HG02798 (cell line): ENCODE measurements at regions not wholly inside any gene's neighbourhood (a gene's known extent, or its start where the extent isn't known, plus 50 kb on each side); places are given as distances from the start of the nearest gene placed in this dataset.

Experiments used
- ATAC-seq: cut with Tn5 transposase; IDR thresholded peaks from one replicate; pipeline ENCODE4 v1.9.1; 2021; ENCODE audit warnings: mild to moderate bottlenecking; ENCODE audit not compliant: unreplicated experiment, poor library complexity

- peak; percentile 37 for ATAC-seq
Observed at GRCh38 chr14:62079038-62079437, 316.8 kb downstream of the SNAPC1 start.

- ATAC-seq = peak; percentile 95
Observed at GRCh38 chr14:62081012-62081612, 318.9 kb downstream of the SNAPC1 start.

GRCh38 chr14:62081951-62082350, 319.7 kb downstream of the SNAPC1 start:
- ATAC-seq = no peak

GRCh38 chr14:62082779-62083178, 320.6 kb downstream of the SNAPC1 start:
- no peak for ATAC-seq

GRCh38 chr14:62084020-62084419, 321.8 kb downstream of the SNAPC1 start:
- ATAC-seq = no peak

GRCh38 chr14:62087191-62087590, 325.0 kb downstream of the SNAPC1 start:
- no peak for ATAC-seq

- ATAC-seq = no peak
Observed at GRCh38 chr14:62093736-62094135, 331.5 kb downstream of the SNAPC1 start.

GRCh38 chr14:62097072-62097471, 334.9 kb downstream of the SNAPC1 start:
- ATAC-seq = no peak

GRCh38 chr14:62097824-62098223, 335.6 kb downstream of the SNAPC1 start:
- no peak for ATAC-seq

- ATAC-seq = no peak
Observed at GRCh38 chr14:62098357-62098756, 336.1 kb downstream of the SNAPC1 start.

- no peak for ATAC-seq
Observed at GRCh38 chr14:62099091-62099490, 336.9 kb downstream of the SNAPC1 start.

- ATAC-seq = no peak
Observed at GRCh38 chr14:62101189-62101588, 339.0 kb downstream of the SNAPC1 start.

GRCh38 chr14:62101673-62102348, 339.6 kb downstream of the SNAPC1 start:
- no peak for ATAC-seq

- no peak for ATAC-seq
Observed at GRCh38 chr14:62102349-62102725, 340.1 kb downstream of the SNAPC1 start.

- no peak for ATAC-seq
Observed at GRCh38 chr14:62103464-62103863, 341.2 kb downstream of the SNAPC1 start.

- ATAC-seq = no peak
Observed at GRCh38 chr14:62110941-62111340, 348.7 kb downstream of the SNAPC1 start.

GRCh38 chr14:62117010-62117750, 355.0 kb downstream of the SNAPC1 start:
- peak; percentile 95 for ATAC-seq

- no peak for ATAC-seq
Observed at GRCh38 chr14:62117751-62118105, 355.5 kb downstream of the SNAPC1 start.

- no peak for ATAC-seq
Observed at GRCh38 chr14:62118461-62118860, 356.2 kb downstream of the SNAPC1 start.

- ATAC-seq = no peak
Observed at GRCh38 chr14:62118871-62119270, 356.7 kb downstream of the SNAPC1 start.

- ATAC-seq = peak; percentile 60
Observed at GRCh38 chr14:62123961-62124360, 361.7 kb downstream of the SNAPC1 start.

GRCh38 chr14:62125793-62126192, 363.6 kb downstream of the SNAPC1 start:
- ATAC-seq = no peak
